ENCODE measurements at regions not wholly inside any gene's neighbourhood (a gene's known extent, or its start where the extent isn't known, plus 50 kb on each side); places are given as distances from the start of the nearest gene placed in this dataset.

DNA sequence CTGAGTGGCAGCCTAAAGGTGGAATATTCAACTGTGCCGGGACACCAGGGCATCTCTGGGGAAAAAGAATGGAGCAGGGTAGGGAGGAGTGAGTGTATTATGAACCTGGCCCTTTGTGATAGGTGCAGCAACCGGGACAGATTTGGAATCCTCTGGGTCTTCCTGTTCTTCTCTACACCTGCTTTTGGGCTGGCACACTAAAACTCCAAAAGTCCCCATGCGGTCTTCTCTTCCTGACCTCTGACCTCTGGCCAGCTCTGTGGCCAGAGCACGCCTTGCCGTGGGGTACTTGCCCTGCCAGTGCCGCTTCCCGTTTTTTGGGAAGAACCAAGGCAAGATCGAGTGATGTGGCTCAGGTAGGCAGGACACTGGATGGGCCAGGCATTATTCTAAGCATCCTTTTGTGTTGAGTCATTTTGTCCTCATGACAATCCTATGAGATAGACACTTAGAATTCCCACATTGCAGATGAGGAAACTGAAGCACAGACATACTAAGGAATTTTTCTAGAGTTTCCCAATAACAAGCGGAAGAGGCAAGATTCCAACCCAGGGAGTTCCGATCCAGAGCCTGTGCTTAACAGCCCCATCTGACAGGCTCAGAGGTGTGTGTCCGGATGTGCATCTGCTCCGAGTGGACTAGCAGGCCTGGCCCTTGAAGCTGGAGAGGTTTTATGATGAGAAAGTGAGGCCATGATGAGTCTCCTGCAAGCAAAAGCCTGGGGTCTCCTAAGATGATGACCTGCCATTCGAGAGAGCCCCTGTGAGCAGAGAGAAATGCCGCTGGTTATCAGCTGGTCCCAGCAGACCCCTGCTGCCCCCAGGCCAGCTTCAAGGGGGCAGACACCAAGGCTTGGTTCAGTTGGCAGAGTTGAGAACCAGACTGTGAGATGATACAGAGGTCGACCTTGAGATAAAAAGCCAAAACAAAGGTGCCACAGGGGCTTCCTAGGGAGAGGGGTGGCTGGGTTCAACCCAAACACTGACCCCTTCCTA lies 67.9 kb upstream of the ESRRB start:
- DNase-seq = no peak

GRCh38 chr14:76309572-76310162 lies 66.3 kb upstream of the ESRRB start:
- no peak for DNase-seq

DNA sequence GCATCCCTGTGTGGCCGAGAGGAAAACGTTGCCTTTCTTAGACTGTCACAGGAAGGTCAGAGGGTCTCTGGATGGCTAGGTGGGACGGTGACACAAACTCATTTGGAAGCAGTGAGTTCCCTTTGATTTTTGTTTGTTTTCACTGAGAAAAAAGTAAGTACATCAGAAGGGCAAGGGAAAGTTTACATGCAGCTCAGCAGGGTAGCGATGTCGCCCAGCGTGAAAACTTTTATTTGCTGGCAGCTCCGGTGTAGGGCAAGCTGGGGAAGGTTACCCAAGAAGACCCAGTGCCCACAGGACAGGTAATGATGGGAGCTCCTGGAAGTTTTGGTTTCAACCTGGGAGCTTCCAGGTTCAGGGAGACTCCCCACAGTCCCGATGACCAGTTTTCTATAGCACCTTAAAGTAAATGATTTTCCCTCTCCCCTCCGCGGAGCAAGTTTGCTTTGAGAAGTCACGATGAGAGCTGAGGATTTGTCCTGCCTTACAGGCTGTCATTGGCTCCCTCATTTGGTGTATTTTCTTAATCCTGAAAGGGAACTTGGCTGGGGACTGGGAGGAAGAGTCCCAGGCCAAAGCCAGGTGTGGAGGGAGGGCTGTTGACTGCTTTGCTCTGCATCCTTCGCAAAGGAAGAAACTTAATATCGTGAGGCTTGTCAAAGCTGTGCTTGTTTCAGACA lies 64.7 kb upstream of the ESRRB start:
- peak; percentile 35 for DNase-seq

GRCh38 chr14:76312821-76313220 lies 63.1 kb upstream of the ESRRB start:
- no peak for DNase-seq

DNA sequence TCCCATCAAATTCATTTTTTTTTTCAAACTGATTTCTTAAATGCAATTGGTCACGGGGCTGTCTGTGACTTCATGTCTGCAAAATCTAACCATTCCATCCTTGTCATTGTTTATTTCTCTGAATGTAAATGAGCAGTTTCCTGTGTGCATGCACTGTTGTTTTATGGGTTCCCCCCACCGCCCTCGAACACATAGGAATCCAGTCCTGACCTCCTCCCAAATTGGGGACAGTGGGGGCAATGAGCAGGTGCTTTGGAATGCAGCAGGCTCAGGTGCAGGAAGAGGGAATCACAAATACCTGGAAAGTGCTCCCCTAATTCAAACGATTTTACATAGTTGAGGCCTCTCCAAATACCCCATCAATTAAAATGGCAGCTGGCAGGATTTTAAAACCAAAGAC lies 62.6 kb upstream of the ESRRB start:
- DNase-seq = no peak

DNA sequence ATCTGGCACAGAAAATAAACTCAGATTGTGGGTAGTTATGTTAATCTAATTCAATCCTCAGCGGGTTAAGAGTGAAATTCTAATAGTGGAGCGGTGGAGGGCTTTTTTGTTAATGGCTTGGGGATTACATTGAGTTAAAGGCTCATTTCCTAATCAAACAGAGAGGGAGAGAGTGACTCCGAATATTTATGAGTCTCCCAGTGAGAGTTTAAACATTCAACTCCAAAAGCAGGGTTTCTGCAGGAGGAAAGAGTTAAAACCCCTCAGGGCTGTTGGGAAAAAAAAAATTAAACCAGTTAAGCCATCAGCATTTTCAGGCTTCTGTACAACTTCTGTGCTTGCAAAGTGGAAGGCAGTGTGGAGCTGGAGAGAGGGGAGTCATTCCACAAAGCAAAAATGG lies 62.1 kb upstream of the ESRRB start:
- no peak for DNase-seq

DNA sequence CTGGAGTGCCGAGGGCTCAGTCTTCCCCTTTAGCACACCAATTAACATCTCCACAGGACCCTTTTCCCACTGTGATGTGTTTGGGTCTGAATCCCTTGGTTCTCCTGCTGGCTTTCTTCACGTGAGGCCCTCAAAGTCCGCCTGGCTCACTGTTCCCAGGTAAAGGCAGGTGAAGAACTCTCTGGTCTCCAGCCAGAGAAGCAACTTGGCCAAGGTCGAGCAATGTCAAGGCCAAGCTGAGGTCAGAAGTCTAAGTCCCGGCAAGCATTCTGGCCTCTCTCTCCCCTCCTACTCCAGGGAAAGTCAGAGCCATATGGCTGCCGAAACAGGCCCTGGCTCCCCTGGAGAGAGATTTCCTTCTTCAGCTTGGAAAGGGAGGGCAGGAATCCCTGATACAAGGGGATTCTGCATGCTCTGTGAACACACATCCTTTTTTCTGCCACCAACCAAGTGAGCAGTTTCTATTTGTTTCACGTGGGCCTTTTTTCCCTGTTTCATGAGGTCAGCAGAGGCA lies 61.4 kb upstream of the ESRRB start:
- no peak for DNase-seq

DNA sequence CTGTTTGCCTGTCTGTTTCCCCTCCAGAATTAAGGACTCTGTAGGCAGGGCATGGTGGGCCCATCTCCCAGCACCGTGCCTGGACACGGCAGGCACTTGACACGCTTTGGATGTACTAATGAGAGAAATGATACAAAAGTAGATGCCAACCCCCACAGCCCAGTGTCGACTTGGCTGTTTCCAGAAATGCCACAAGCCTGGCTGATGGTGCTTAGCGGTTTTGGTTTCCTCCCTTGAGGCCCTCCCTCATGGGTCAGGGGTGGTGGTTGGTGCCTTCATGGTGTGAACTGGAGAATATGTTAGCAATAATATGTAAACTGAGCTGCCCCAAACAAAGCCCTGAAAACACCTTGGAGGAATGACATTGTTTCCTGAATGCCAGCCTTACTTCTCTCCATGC lies 55.5 kb upstream of the ESRRB start:
- DNase-seq = no peak

DNA sequence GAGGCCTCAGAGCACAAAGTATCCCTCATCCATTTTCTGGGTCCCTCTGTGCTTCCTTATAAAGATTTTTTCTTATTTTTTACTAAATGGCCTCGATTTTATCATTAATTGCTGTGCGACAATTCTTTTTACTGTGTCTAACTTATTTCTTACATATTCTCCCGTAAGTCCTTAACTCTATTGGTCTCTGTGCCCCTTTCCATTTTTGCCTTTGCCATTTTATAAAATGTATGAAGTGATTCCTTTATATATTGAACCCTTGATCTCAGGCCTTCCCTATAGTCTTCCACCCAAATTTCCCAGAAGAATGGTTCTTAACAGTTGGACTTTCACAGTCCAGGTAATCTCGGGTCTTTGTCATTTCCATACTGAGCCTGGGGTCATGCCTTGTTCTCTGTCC lies 55.0 kb upstream of the ESRRB start:
- no peak for DNase-seq

- DNase-seq = no peak
Observed at GRCh38 chr14:76322594-76323220, 53.2 kb upstream of the ESRRB start.

DNA sequence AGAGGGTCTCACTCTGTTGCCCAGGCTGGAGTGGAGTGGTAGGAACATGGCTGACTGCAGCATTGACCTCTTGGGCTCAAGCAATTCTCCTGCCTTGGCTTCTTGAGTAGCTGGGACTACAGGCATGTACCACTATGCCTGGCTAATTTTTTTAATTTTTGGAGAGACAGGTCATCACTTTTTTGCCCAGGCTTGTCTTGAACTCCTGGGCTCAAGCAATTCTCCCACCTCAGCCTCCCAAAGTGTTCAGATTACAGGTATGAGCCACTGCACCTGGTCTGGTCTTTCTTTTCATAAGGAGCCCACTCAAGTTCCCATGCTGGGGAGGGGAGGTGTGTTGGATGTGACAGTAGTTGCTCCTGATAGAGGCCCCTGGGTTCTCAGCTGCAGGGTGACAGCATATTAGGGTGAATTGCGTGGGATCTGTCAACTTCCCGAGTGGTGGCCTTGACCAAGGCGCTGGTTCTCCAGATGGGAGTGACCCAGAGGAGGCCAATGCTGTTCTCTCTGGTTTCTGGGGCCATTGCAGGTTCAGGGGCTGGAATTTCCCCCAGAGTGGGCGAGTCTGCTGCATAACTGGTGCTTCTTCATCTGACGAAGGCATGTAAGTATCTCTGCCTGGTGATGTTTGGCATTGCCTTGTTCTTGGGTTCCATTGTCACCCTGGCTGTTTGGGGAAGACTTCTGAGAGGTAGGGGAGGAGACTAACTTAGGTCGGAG lies 52.4 kb upstream of the ESRRB start:
- DNase-seq = no peak

DNA sequence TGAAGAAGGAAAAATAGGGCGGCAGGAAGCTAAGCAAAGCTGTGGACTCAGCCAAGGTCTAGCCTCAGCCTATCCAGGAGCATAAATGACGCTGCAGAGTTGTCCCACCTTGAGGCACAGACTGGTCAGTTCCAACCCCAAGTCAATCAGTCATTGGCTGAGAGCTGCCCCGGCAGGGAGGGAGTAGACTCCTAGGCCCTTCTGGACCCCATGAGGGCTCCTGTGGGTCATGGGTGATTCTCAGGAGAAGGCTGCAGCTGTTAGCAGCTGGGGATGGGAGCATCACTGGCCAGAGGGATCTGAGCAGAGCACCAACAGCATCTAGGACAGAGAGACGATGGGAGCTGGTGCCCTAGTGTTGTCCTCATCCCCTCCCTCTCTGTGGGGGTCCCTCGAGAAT lies 51.8 kb upstream of the ESRRB start:
- DNase-seq = no peak

Measured in tongue (tissue), 1 donor.